Right ventricle myocardium superior (tissue), 1 donor: ENCODE measurements at regions not wholly inside any gene's neighbourhood (a gene's known extent, or its start where the extent isn't known, plus 50 kb on each side); places are given as distances from the start of the nearest gene placed in this dataset.

Experiments
- ATAC-seq: fragments of 200-7000 bp; cut with Tn5 transposase; one replicate; pipeline ENCODE4 v1.9.1; 2020; ENCODE audit warnings: mild to moderate bottlenecking; ENCODE audit not compliant: poor library complexity
- DNase-seq: peaks from one replicate; pipeline ENCODE4 v3.0.0-alpha.2; 2020
- intact Hi-C: fragments of 100-400 bp; cut with DNase I; formaldehyde crosslinking; loops from one replicate; pipeline ENCODE4 v1.11.2; 2022
- donor health status: DM: no; HTN: yes; CAD: no; lungs with severe emphysema.

DNA sequence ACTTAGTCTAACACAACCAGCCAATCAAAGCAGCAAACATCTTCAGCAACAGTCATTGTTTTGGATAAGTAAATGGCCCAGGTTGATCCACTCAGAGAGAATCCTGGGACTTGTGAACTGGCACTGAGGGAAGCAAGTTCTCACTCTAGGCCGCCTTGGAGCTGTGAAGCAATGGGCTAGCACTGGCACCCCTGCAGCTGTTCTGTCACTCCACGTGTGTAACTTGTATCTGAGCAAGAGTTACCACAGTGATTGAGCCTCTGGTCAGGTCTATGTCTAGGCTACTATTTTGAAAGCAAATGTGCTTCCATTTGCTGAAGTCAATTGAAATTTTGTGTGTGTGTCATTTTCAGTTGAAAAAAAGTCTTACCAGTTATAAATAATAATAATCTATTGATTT lies 57.2 kb upstream of the HS3ST1 start:
- intact Hi-C loops: no loop called here
- no peak for ATAC-seq
- no peak for DNase-seq

DNA sequence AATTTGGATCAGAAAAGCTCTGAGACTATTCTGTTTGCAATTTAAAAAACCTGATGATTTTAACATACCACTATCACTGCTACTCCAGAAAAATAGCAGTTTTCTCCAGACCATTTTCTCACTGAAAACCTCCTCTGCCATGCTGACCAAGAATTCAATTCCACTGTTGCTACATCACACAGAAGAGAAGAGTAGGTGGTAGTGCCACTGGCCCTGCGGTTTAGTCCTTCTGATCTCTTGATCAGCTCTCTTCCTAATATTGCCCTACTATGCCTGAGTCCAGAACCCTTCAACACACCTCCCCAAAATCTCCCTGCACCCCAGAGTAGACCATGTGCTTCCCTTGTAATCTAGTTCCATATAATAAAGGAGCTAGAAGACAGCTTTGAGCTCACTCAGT lies 55.8 kb upstream of the HS3ST1 start:
- intact Hi-C loops: no loop called here
- ATAC-seq (no peak), DNase-seq (no peak)

DNA sequence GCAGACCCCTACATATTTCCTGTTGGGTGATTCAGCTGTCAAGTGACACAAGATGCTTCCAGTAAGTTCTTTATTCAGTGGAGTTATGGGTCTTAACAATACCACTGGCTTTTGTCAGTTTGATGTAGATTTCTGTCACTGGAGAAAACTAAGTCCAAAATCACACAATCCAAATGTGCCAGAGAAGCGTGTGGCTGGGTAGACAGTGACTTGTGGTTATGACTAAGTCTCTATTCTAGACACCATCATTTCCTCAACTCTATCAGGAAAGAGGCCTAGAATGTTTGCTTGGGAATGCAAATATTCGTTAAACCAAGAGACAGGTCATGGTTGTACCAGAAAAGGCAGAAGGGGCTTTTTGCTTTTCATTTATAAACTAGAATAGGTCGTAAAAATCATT lies 54.4 kb upstream of the HS3ST1 start:
- DNase-seq (no peak), ATAC-seq (no peak)
- intact Hi-C loops: no loop called here

DNA sequence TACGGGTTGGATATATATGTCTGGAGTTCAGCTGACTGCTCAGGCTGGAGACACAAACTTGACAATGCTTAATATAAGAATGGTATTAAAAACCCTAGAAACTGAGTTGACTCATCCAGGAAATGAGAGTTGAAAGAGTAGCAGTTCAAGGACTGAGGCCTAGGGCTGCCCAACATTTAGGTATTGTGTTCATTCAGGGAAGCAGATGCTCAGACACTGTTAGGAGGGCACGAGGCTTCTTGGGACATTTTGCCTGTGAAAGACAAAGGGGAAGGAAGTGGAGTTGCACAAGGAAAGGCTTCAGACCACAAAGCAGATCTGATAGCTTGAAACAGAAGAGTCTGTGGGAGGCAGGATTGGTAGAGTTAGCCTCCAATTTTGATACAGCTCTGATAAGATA lies 52.0 kb upstream of the HS3ST1 start:
- ATAC-seq: peak; percentile 68
- DNase-seq: no peak

More for the DNA sequence above, 52.0 kb upstream of the HS3ST1 start:
- intact Hi-C loops: no loop called here
